ENCODE measurements at regions not wholly inside any gene's neighbourhood (a gene's known extent, or its start where the extent isn't known, plus 50 kb on each side); places are given as distances from the start of the nearest gene placed in this dataset.

- no peak overlapping the region for H3K4me3 ChIP-seq (ENCODE audit: low read depth, low read length)
- TF ChIP-seq, protein P1, sequence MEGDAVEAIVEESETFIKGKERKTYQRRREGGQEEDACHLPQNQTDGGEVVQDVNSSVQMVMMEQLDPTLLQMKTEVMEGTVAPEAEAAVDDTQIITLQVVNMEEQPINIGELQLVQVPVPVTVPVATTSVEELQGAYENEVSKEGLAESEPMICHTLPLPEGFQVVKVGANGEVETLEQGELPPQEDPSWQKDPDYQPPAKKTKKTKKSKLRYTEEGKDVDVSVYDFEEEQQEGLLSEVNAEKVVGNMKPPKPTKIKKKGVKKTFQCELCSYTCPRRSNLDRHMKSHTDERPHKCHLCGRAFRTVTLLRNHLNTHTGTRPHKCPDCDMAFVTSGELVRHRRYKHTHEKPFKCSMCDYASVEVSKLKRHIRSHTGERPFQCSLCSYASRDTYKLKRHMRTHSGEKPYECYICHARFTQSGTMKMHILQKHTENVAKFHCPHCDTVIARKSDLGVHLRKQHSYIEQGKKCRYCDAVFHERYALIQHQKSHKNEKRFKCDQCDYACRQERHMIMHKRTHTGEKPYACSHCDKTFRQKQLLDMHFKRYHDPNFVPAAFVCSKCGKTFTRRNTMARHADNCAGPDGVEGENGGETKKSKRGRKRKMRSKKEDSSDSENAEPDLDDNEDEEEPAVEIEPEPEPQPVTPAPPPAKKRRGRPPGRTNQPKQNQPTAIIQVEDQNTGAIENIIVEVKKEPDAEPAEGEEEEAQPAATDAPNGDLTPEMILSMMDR (IDR thresholded peaks at IDR 0.05; ENCODE audit: low read depth, low read length, missing control alignments), result no peak
- in situ Hi-C loops (cut with HindIII; ENCODE audit: low sequenced_read_pairs), result no loop called here
- no peak for DNase-seq (ENCODE audit: low read depth)
Measured at GRCh38 chr21:28794371-28794851, 198.3 kb downstream of the LTN1 start.

DNA sequence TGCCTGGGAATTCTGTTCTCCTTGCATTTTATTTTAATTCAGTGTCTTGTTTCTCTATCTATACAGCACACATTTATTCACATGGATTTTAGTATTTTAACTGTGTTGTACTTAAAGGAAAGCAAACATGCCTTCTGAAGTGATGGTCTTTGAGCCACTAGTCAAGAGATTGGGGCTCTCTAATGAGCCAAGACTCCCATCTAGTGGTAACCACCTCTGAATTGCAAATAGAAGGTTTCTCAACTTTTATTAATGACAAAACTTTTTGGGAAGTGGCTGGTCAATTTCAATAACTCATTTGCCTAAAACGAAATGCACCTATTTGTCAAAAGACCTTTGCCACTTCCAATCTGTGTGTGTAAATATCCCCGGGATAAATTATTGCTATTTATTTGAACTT, 199.6 kb downstream of the LTN1 start:
- in situ Hi-C loops (cut with HindIII; ENCODE audit: low sequenced_read_pairs), result no loop called here
- DNase-seq (ENCODE audit: low read depth), result peak; percentile 40
- H3K4me3 ChIP-seq (ENCODE audit: low read depth, low read length), result no peak overlapping the region
- TF ChIP-seq, protein P1 (IDR thresholded peaks at IDR 0.05; ENCODE audit: low read depth, low read length, missing control alignments), result peak; percentile 53

DNA sequence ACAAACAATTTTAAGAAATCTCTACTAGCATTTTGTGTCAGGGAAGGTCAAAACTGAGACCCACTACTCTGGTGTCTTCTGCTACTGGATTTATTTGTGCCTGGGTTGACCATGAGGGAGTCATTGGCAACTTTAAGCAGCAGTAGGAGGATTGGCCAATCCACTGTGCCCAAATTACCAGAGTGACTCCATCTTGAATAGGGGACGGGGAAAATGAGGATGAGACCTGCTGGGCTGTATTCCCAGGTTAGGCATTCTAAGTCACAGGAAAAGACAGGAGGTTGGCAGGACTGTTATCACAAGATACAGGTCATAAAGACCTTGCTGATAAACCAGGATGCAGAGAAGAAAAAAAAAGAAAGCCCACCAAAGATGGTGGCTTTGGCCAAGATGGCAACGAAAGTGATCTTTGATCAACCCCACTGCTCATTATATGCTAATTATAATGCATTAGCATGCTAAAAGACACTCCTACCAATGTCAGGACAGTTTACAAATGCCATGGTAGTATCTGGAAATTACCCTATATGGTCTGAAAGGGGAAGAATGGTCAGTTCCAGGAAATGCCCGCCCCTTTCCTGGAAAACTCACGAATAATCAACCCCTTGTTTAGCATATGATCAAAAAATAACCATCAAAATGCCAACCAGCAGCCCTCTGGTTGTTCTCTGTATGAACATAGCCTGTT, 200.9 kb downstream of the LTN1 start:
- no peak overlapping the region for H3K4me3 ChIP-seq (ENCODE audit: low read depth, low read length)
- TF ChIP-seq, protein P1 (IDR thresholded peaks at IDR 0.05; ENCODE audit: low read depth, low read length, missing control alignments), result no peak
- no peak for DNase-seq (ENCODE audit: low read depth)
- in situ Hi-C loops (cut with HindIII; ENCODE audit: low sequenced_read_pairs), result no loop called here

- in situ Hi-C loops (cut with HindIII; ENCODE audit: low sequenced_read_pairs), result no loop called here
- H3K4me3 ChIP-seq (ENCODE audit: low read depth, low read length), result no peak overlapping the region
- DNase-seq (ENCODE audit: low read depth), result no peak
- TF ChIP-seq, protein P1 (IDR thresholded peaks at IDR 0.05; ENCODE audit: low read depth, low read length, missing control alignments), result no peak
Measured at GRCh38 chr21:28790335-28790734, 202.3 kb downstream of the LTN1 start.

- in situ Hi-C loops (cut with HindIII; ENCODE audit: low sequenced_read_pairs), result no loop called here
- DNase-seq (ENCODE audit: low read depth), result no peak
- no peak overlapping the region for H3K4me3 ChIP-seq (ENCODE audit: low read depth, low read length)
- TF ChIP-seq, protein P1 (IDR thresholded peaks at IDR 0.05; ENCODE audit: low read depth, low read length, missing control alignments), result no peak
Measured at GRCh38 chr21:28789523-28789922, 203.2 kb downstream of the LTN1 start.

- in situ Hi-C loops (cut with HindIII; ENCODE audit: low sequenced_read_pairs), result no loop called here
- TF ChIP-seq, protein P1 (IDR thresholded peaks at IDR 0.05; ENCODE audit: low read depth, low read length, missing control alignments), result no peak
- DNase-seq (ENCODE audit: low read depth), result no peak
- no peak overlapping the region for H3K4me3 ChIP-seq (ENCODE audit: low read depth, low read length)
Measured at GRCh38 chr21:28788030-28788429, 204.6 kb downstream of the LTN1 start.

Measured in astrocyte of the cerebellum (primary cell).